ENCODE measurements at regions not wholly inside any gene's neighbourhood (a gene's known extent, or its start where the extent isn't known, plus 50 kb on each side); places are given as distances from the start of the nearest gene placed in this dataset.

DNA sequence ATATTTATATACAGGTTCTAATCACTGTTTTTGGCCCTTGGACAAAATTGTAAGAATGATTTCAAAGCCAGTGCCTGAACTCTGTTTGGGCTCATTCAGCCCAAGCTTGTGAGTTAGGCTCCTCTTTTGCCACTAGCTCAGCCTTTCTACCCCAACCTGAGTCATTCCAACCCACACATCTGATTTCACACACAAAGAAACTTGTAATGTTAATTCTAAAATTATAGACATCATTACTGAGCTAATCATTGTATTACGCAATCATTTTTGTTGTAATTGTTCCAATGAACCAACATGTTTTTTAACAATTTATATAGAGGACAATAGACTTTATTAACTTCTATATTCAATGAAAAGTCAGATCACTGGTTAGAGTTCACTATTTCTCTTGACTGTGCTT lies 441.1 kb downstream of the ETNK1 start:
- POLR2A ChIA-PET = no interaction called here
- Mint-ChIP-seq H3K4me1 (ENCODE audit: low read depth) (no peaks in the 10 kb centered on the region), H3K27me3 (no peaks in the 10 kb centered on the region), H3K4me3 (no peak overlapping the region), H3K27ac (no peak overlapping the region), H3K36me3 (ENCODE audit: low read depth) (no peaks in the 10 kb centered on the region), H3K9me3 (peaks cover 1% of the 10 kb centered on the region)
- TF ChIP-seq, protein P1, sequence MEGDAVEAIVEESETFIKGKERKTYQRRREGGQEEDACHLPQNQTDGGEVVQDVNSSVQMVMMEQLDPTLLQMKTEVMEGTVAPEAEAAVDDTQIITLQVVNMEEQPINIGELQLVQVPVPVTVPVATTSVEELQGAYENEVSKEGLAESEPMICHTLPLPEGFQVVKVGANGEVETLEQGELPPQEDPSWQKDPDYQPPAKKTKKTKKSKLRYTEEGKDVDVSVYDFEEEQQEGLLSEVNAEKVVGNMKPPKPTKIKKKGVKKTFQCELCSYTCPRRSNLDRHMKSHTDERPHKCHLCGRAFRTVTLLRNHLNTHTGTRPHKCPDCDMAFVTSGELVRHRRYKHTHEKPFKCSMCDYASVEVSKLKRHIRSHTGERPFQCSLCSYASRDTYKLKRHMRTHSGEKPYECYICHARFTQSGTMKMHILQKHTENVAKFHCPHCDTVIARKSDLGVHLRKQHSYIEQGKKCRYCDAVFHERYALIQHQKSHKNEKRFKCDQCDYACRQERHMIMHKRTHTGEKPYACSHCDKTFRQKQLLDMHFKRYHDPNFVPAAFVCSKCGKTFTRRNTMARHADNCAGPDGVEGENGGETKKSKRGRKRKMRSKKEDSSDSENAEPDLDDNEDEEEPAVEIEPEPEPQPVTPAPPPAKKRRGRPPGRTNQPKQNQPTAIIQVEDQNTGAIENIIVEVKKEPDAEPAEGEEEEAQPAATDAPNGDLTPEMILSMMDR (IDR thresholded peaks at IDR 0.05) = no peak
- DNase-seq = no peak
- CTCF ChIA-PET = no interaction called here
- ATAC-seq = no peak
- intact Hi-C loops (cut with micrococcal nuclease) = no loop called here

DNA sequence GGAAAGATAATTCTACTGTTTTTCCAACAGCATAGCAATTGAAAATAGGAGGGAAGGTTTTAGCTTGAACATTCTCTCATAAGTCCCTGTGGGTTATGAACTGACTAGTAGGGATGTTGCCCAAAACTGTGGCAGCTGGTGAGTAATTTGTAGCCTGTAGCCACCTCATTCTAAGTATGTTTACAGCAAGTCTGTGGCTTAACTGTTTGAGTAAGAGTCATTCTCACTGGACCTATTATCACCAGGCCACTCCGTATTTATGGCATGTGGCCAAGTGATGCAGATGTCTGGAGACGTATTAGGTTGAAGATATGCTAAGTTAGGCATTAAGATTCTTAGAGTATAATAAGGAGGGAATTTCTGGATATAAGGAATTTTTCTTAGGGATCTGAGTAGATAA lies 458.3 kb downstream of the ETNK1 start:
- intact Hi-C loops (cut with micrococcal nuclease) = no loop called here
- ChIA-PET POLR2A (no interaction called here), CTCF (no interaction called here)
- ATAC-seq = no peak
- no peak for DNase-seq
- H3K4me3 Mint-ChIP-seq = no peak overlapping the region
- no peaks in the 10 kb centered on the region for H3K9me3 Mint-ChIP-seq
- TF ChIP-seq, protein P1 (IDR thresholded peaks at IDR 0.05) = no peak
- no peak overlapping the region for H3K27ac Mint-ChIP-seq
- no peaks in the 10 kb centered on the region for H3K4me1 Mint-ChIP-seq (ENCODE audit: low read depth)
- H3K36me3 Mint-ChIP-seq (ENCODE audit: low read depth) = no peaks in the 10 kb centered on the region
- H3K27me3 Mint-ChIP-seq = no peaks in the 10 kb centered on the region

- CTCF ChIA-PET = no interaction called here
- intact Hi-C loops (cut with micrococcal nuclease) = no loop called here
- TF ChIP-seq, protein P1 (IDR thresholded peaks at IDR 0.05) = no peak
- H3K27me3 Mint-ChIP-seq = no peaks in the 10 kb centered on the region
- H3K36me3 Mint-ChIP-seq (ENCODE audit: low read depth) = no peaks in the 10 kb centered on the region
- no peaks in the 10 kb centered on the region for H3K4me1 Mint-ChIP-seq (ENCODE audit: low read depth)
- DNase-seq (no peak), ATAC-seq (no peak)
- POLR2A ChIA-PET = no interaction called here
- no peak overlapping the region for H3K27ac Mint-ChIP-seq
- H3K4me3 Mint-ChIP-seq = no peak overlapping the region
- peaks cover 3% of the 10 kb centered on the region for H3K9me3 Mint-ChIP-seq
Measured at GRCh38 chr12:23084236-23084995, 459.4 kb downstream of the ETNK1 start.

- Mint-ChIP-seq H3K4me3 (no peak overlapping the region), H3K9me3 (peaks cover 6% of the 10 kb centered on the region), H3K27me3 (no peaks in the 10 kb centered on the region), H3K27ac (no peak overlapping the region), H3K4me1 (ENCODE audit: low read depth) (no peaks in the 10 kb centered on the region), H3K36me3 (ENCODE audit: low read depth) (no peaks in the 10 kb centered on the region)
- CTCF ChIA-PET = no interaction called here
- DNase-seq (no peak), ATAC-seq (no peak)
- POLR2A ChIA-PET = no interaction called here
- intact Hi-C loops (cut with micrococcal nuclease) = no loop called here
- TF ChIP-seq, protein P1 (IDR thresholded peaks at IDR 0.05) = no peak
Measured at GRCh38 chr12:23088594-23088993, 463.6 kb downstream of the ETNK1 start.

DNA sequence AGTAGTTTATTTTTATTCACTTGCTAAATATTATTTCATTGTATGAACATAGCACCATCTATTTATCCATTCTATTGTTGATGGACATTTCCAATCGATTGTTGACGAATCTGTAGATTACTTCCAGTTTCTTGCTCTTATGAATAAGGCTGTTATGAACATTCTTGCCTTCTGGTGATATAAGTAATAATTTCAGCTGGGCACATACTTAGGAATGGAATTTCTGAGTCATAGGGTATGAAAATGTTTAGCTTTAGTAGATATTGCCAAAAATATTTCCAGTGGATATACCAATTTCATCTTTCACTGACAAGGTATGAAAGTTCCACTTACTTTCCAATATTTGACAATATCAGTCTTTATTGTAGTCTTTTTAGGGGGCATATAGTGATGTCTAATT lies 468.5 kb downstream of the ETNK1 start:
- CTCF ChIA-PET = no interaction called here
- Mint-ChIP-seq H3K9me3 (peaks cover 4% of the 10 kb centered on the region), H3K27ac (no peak overlapping the region), H3K27me3 (no peaks in the 10 kb centered on the region), H3K4me3 (no peak overlapping the region), H3K36me3 (ENCODE audit: low read depth) (no peaks in the 10 kb centered on the region), H3K4me1 (ENCODE audit: low read depth) (no peaks in the 10 kb centered on the region)
- DNase-seq (no peak), ATAC-seq (no peak)
- TF ChIP-seq, protein P1 (IDR thresholded peaks at IDR 0.05) = no peak
- intact Hi-C loops (cut with micrococcal nuclease) = no loop called here
- POLR2A ChIA-PET = no interaction called here
